ENCODE measurements at regions not wholly inside any gene's neighbourhood (a gene's known extent, or its start where the extent isn't known, plus 50 kb on each side); places are given as distances from the start of the nearest gene placed in this dataset.

GRCh38 chr16:85491798-85492294, 121.3 kb upstream of the GSE1 start:
- intact Hi-C loops (cut with DNase I), result no loop called here
- Histone ChIP-seq H3K27me3 (no peaks in the 10 kb centered on the region), H3K36me3 (replicated peaks in 1 of 2; ENCODE audit: insufficient read depth in 1 of 2, low read depth in 2 of 2) (no peaks in the 10 kb centered on the region), H3K4me1 (peaks cover 29% of the 10 kb centered on the region), H3K27ac (peak overlapping the region; percentile 80 to 96 (median 85)), H3K4me3 (no peak overlapping the region), H3K9me3 (no peaks in the 10 kb centered on the region)
- WGBS, 2 donors, result 13 to 16% methylated on average over 7 to 17 of the region's 17 CpGs
- ATAC-seq (peak; percentile 95), DNase-seq (peak; percentile 92 to 98 (median 97))
- peak in 1 of 3 donors; percentile 27 for TF ChIP-seq POLR2A (IDR thresholded peaks at IDR 0.05)
- TF ChIP-seq CTCF (IDR thresholded peaks at IDR 0.05), result peak in 1 of 7 experiments; percentile 15

- Histone ChIP-seq H3K27ac (peak overlapping the region; percentile 80 to 96 (median 85)), H3K27me3 (no peaks in the 10 kb centered on the region), H3K4me1 (peaks cover 29% of the 10 kb centered on the region), H3K4me3 (no peak overlapping the region), H3K9me3 (no peaks in the 10 kb centered on the region), H3K36me3 (replicated peaks in 1 of 2; ENCODE audit: insufficient read depth in 1 of 2, low read depth in 2 of 2) (no peaks in the 10 kb centered on the region)
- DNase-seq (peak in 2 of 4 donors; percentile 39 to 50), ATAC-seq (peak; percentile 47)
- WGBS, 2 donors, result 14 to 18% methylated on average over 10 to 12 of the region's 12 CpGs
- no peak for TF ChIP-seq CTCF (IDR thresholded peaks at IDR 0.05)
- peak in 1 of 3 donors; percentile 19 for TF ChIP-seq POLR2A (IDR thresholded peaks at IDR 0.05)
- intact Hi-C loops (cut with DNase I), result no loop called here
These were observed 120.7 kb upstream of the GSE1 start for GRCh38 chr16:85492295-85492864.

- DNase-seq (no peak), ATAC-seq (no peak)
- Histone ChIP-seq H3K4me3 (no peak overlapping the region), H3K27me3 (no peaks in the 10 kb centered on the region), H3K36me3 (replicated peaks in 1 of 2; ENCODE audit: insufficient read depth in 1 of 2, low read depth in 2 of 2) (no peaks in the 10 kb centered on the region), H3K4me1 (peaks cover 29% of the 10 kb centered on the region), H3K27ac (no peak overlapping the region), H3K9me3 (no peaks in the 10 kb centered on the region)
- TF ChIP-seq CTCF (IDR thresholded peaks at IDR 0.05), result no peak
- TF ChIP-seq POLR2A (IDR thresholded peaks at IDR 0.05), result no peak
- WGBS, 2 donors, result 82 to 86% methylated on average over 1 of the region's 1 CpG
- intact Hi-C loops (cut with DNase I), result no loop called here
These were observed 118.8 kb upstream of the GSE1 start for GRCh38 chr16:85494315-85494714.

- ATAC-seq, result no peak
- Histone ChIP-seq H3K27ac (no peak overlapping the region), H3K4me1 (peaks cover 29% of the 10 kb centered on the region), H3K4me3 (no peak overlapping the region), H3K9me3 (no peaks in the 10 kb centered on the region), H3K27me3 (no peaks in the 10 kb centered on the region), H3K36me3 (replicated peaks in 1 of 2; ENCODE audit: insufficient read depth in 1 of 2, low read depth in 2 of 2) (no peaks in the 10 kb centered on the region)
- WGBS, 2 donors, result 93 to 97% methylated on average over 11 of the region's 11 CpGs
- TF ChIP-seq CTCF (IDR thresholded peaks at IDR 0.05) (no peak), POLR2A (IDR thresholded peaks at IDR 0.05) (no peak)
- no peak for DNase-seq
- intact Hi-C loops (cut with DNase I), result no loop called here
These were observed 117.9 kb upstream of the GSE1 start for GRCh38 chr16:85495259-85495658.

Measured in body of pancreas (tissue), 4 donors.